Esophagus (tissue), 2 donors: ENCODE measurements at regions not wholly inside any gene's neighbourhood (a gene's known extent, or its start where the extent isn't known, plus 50 kb on each side); places are given as distances from the start of the nearest gene placed in this dataset.

Experiments used
- H3K27ac ChIP-seq, 2 donors: one replicate each; pipeline ENCODE4 v1.5.1; 2013; ENCODE audit warnings: low read depth in 2 of 2, mild to moderate bottlenecking in 2 of 2, inconsistent platforms in 1 of 2, low read length in 1 of 2, moderate library complexity in 1 of 2
- H3K27me3 ChIP-seq, 2 donors: one replicate each; pipeline ENCODE4 v1.6.1; 2013; ENCODE audit warnings: low read length in 2 of 2, control low read depth in 1 of 2, mild to moderate bottlenecking in 1 of 2; ENCODE audit not compliant: insufficient read depth in 2 of 2, control insufficient read depth in 1 of 2
- H3K36me3 ChIP-seq, 2 donors: one replicate each; pipeline ENCODE4 v1.6.1; 2013; ENCODE audit warnings: low read length in 1 of 2; ENCODE audit not compliant: control insufficient read depth in 2 of 2, insufficient read depth in 2 of 2
- H3K4me1 ChIP-seq, 2 donors: one replicate each; pipeline ENCODE4 v1.6.1; 2013; ENCODE audit warnings: low read length in 1 of 2; ENCODE audit not compliant: control insufficient read depth in 2 of 2, insufficient read depth in 2 of 2
- H3K4me3 ChIP-seq, 2 donors: one replicate each; pipeline ENCODE4 v1.5.1; 2013; ENCODE audit warnings: low read length in 2 of 2, mild to moderate bottlenecking in 2 of 2, low read depth in 1 of 2, moderate library complexity in 1 of 2
- H3K9me3 ChIP-seq, 2 donors: one replicate each; pipeline ENCODE4 v1.6.1; 2013; ENCODE audit warnings: mild to moderate bottlenecking in 2 of 2, low read depth in 1 of 2, low read length in 1 of 2, moderate library complexity in 1 of 2; ENCODE audit not compliant: control insufficient read depth in 2 of 2, insufficient read depth in 1 of 2
- WGBS, 2 donors: extraction: QIAGEN DNeasy Blood & Tissue Kit; methylation state at CpG; one replicate each; pipeline ENCODE4 v1.1.7; 2013; 5-methylcytosine and 5-hydroxymethylcytosine counted together
- donor health status: healthy with polysubstance abuse.
- donor health status: Bipolar disorder and iron deficiency.

GRCh38 chr4:29852537-29852936, 867.6 kb upstream of the PCDH7 start:
- Histone ChIP-seq H3K27ac (no peak overlapping the region), H3K4me3 (no peak overlapping the region), H3K27me3 (no peaks in the 10 kb centered on the region), H3K4me1 (no peaks in the 10 kb centered on the region), H3K9me3 (no peaks in the 10 kb centered on the region), H3K36me3 (no peaks in the 10 kb centered on the region)

GRCh38 chr4:29853833-29854232, 866.3 kb upstream of the PCDH7 start:
- Histone ChIP-seq H3K36me3 (no peaks in the 10 kb centered on the region), H3K27me3 (no peaks in the 10 kb centered on the region), H3K27ac (no peak overlapping the region), H3K4me1 (no peaks in the 10 kb centered on the region), H3K4me3 (no peak overlapping the region), H3K9me3 (no peaks in the 10 kb centered on the region)
- WGBS, 2 donors, result 52 to 76% methylated on average over 2 of the region's 2 CpGs

GRCh38 chr4:29861307-29861706, 858.9 kb upstream of the PCDH7 start:
- H3K4me3 ChIP-seq, result no peak overlapping the region
- no peaks in the 10 kb centered on the region for H3K36me3 ChIP-seq
- no peaks in the 10 kb centered on the region for H3K9me3 ChIP-seq
- no peak overlapping the region for H3K27ac ChIP-seq
- H3K4me1 ChIP-seq, result no peaks in the 10 kb centered on the region
- no peaks in the 10 kb centered on the region for H3K27me3 ChIP-seq
- WGBS, 2 donors, result 78 to 79% methylated on average over 1 of the region's 1 CpG

- no peak overlapping the region for H3K4me3 ChIP-seq
- no peaks in the 10 kb centered on the region for H3K9me3 ChIP-seq
- H3K27me3 ChIP-seq, result no peaks in the 10 kb centered on the region
- H3K36me3 ChIP-seq, result no peaks in the 10 kb centered on the region
- 18 to 24% methylated on average over 1 of the region's 1 CpG for WGBS, 2 donors
- H3K27ac ChIP-seq, result no peak overlapping the region
- no peaks in the 10 kb centered on the region for H3K4me1 ChIP-seq
Measured at GRCh38 chr4:29867412-29867811, 852.8 kb upstream of the PCDH7 start.

GRCh38 chr4:29900336-29900735, 819.8 kb upstream of the PCDH7 start:
- H3K4me1 ChIP-seq, result no peaks in the 10 kb centered on the region
- H3K36me3 ChIP-seq, result no peaks in the 10 kb centered on the region
- WGBS, 2 donors, result 89 to 93% methylated on average over 3 of the region's 3 CpGs
- no peaks in the 10 kb centered on the region for H3K9me3 ChIP-seq
- no peak overlapping the region for H3K27ac ChIP-seq
- no peaks in the 10 kb centered on the region for H3K27me3 ChIP-seq
- no peak overlapping the region for H3K4me3 ChIP-seq

- Histone ChIP-seq H3K4me1 (no peaks in the 10 kb centered on the region), H3K9me3 (peaks cover 0 to 3% of the 10 kb centered on the region in 2 donors), H3K27ac (no peak overlapping the region), H3K4me3 (no peak overlapping the region), H3K36me3 (no peaks in the 10 kb centered on the region), H3K27me3 (no peaks in the 10 kb centered on the region)
- WGBS, 2 donors, result 78 to 83% methylated on average over 2 of the region's 2 CpGs
Measured at GRCh38 chr4:29908276-29908675, 811.9 kb upstream of the PCDH7 start.

- H3K9me3 ChIP-seq, result peaks cover 0 to 6% of the 10 kb centered on the region in 2 donors
- WGBS, 2 donors, result 69 to 75% methylated on average over 2 of the region's 2 CpGs
- H3K27me3 ChIP-seq, result no peaks in the 10 kb centered on the region
- no peak overlapping the region for H3K27ac ChIP-seq
- H3K4me3 ChIP-seq, result no peak overlapping the region
- H3K36me3 ChIP-seq, result no peaks in the 10 kb centered on the region
- no peaks in the 10 kb centered on the region for H3K4me1 ChIP-seq
Measured at GRCh38 chr4:29927895-29928294, 792.3 kb upstream of the PCDH7 start.

- no peak overlapping the region for H3K4me3 ChIP-seq
- no peak overlapping the region for H3K27ac ChIP-seq
- H3K4me1 ChIP-seq, result no peaks in the 10 kb centered on the region
- no peaks in the 10 kb centered on the region for H3K27me3 ChIP-seq
- no peaks in the 10 kb centered on the region for H3K36me3 ChIP-seq
- WGBS, 2 donors, result 80 to 83% methylated on average over 2 of the region's 2 CpGs
- no peaks in the 10 kb centered on the region for H3K9me3 ChIP-seq
Measured at GRCh38 chr4:29948451-29948850, 771.7 kb upstream of the PCDH7 start.

GRCh38 chr4:29948858-29949257, 771.3 kb upstream of the PCDH7 start:
- no peaks in the 10 kb centered on the region for H3K4me1 ChIP-seq
- no peak overlapping the region for H3K27ac ChIP-seq
- H3K4me3 ChIP-seq, result no peak overlapping the region
- H3K9me3 ChIP-seq, result no peaks in the 10 kb centered on the region
- H3K27me3 ChIP-seq, result no peaks in the 10 kb centered on the region
- no peaks in the 10 kb centered on the region for H3K36me3 ChIP-seq

GRCh38 chr4:29966386-29966785, 753.8 kb upstream of the PCDH7 start:
- no peak overlapping the region for H3K4me3 ChIP-seq
- 58 to 65% methylated on average over 2 of the region's 2 CpGs for WGBS, 2 donors

More at GRCh38 chr4:29966386-29966785, 753.8 kb upstream of the PCDH7 start:
- Histone ChIP-seq H3K36me3 (no peaks in the 10 kb centered on the region), H3K27ac (no peak overlapping the region), H3K9me3 (no peaks in the 10 kb centered on the region), H3K4me1 (no peaks in the 10 kb centered on the region), H3K27me3 (no peaks in the 10 kb centered on the region)
